GM12878 (cell line): ENCODE measurements at regions not wholly inside any gene's neighbourhood (a gene's known extent, or its start where the extent isn't known, plus 50 kb on each side); places are given as distances from the start of the nearest gene placed in this dataset.
A peak's percentile ranks its signal among the peaks of the same experiment; 100 is the strongest.

Source experiments
- ATAC-seq: fragments of 200-7000 bp; cut with Tn5 transposase; 3 replicates; pipeline ENCODE4 v1.9.1; 2020; ENCODE audit warnings: mild to moderate bottlenecking, moderate library complexity
- BruUV-seq: library from RNA; stranded (reverse); fragments of 400-500 nt; replicated peaks from 2 replicates; lab custom pipeline; 2021; lab: Mats Ljungman, UMichigan
- CTCF ChIA-PET: fragments of 300-600 bp; sonication (Branson Sonifier 250); formaldehyde crosslinking; extraction: SDS; loops from one replicate; lab custom pipeline; 2021; ENCODE audit warnings: inconsistent platforms; lab: Yijun Ruan, JAX
- POLR2A ChIA-PET: fragments of 350-600 bp; formaldehyde crosslinking; extraction: SDS; loops from one replicate; lab custom pipeline; 2021; ENCODE audit warnings: inconsistent platforms; lab: Charles Lee
- RAD21 ChIA-PET: fragments of 300-600 bp; sonication (Branson Sonifier 250); formaldehyde crosslinking; loops from one replicate; lab custom pipeline; 2023; ENCODE audit warnings: antibody characterized with exemption; ENCODE audit not compliant: unreplicated experiment; lab: Charles Lee
- SMC1A ChIA-PET: fragments of 300-600 bp; sonication (Branson Sonifier 250); formaldehyde crosslinking; loops from one replicate; lab custom pipeline; 2023; ENCODE audit not compliant: unreplicated experiment, uncharacterized antibody; lab: Charles Lee
- DNase-seq: peaks from one replicate; pipeline ENCODE4 v3.0.0-alpha.2; 2011; ENCODE audit warnings: low read depth, low spot score
- FAIRE-seq: peaks from 3 replicates; lab custom pipeline; 2011; peaks lifted over from hg19 to GRCh38; lab: Jason Lieb, UNC
- H2AFZ ChIP-seq: 2 replicates; pipeline ENCODE4 v1.6.0; 2011; ENCODE audit warnings: low read depth, low read length, control low read depth; ENCODE audit not compliant: control insufficient read depth
- H3K27ac ChIP-seq: 2 replicates; pipeline ENCODE4 v1.5.1; 2011; ENCODE audit warnings: control low read depth; ENCODE audit not compliant: control insufficient read depth, insufficient read depth
- H3K27me3 ChIP-seq, 2 experiments: replicated peaks in 1 of 2; 2 replicates each; pipeline versions ENCODE4 v1.6.0 to v1.6.1; 2011; ENCODE audit warnings: low read length in 1 of 2; ENCODE audit not compliant: control insufficient read depth in 2 of 2, insufficient read depth in 2 of 2
- H3K36me3 ChIP-seq, 2 experiments: 2 replicates each; pipeline ENCODE4 v1.5.1; 2011; ENCODE audit warnings: low read length in 1 of 2; ENCODE audit not compliant: control insufficient read depth in 2 of 2, insufficient read depth in 2 of 2
- H3K4me1 ChIP-seq: 2 replicates; pipeline ENCODE4 v1.6.1; 2011; ENCODE audit warnings: mild to moderate bottlenecking, low read length, moderate library complexity, mixed read lengths; ENCODE audit not compliant: control insufficient read depth, insufficient read depth
- H3K4me2 ChIP-seq: 2 replicates; pipeline ENCODE4 v1.6.0; 2011; ENCODE audit warnings: control low read depth; ENCODE audit not compliant: control insufficient read depth, insufficient read depth
- H3K4me3 ChIP-seq: fragments of 200-600 bp; sonication (generic); 2 replicates; pipeline ENCODE4 v1.5.1; 2016
- H3K79me2 ChIP-seq: 2 replicates; pipeline ENCODE4 v1.6.0; 2011; ENCODE audit warnings: low read length; ENCODE audit not compliant: control insufficient read depth, insufficient read depth
- H3K9ac ChIP-seq: 2 replicates; pipeline ENCODE4 v1.8.0; 2011; ENCODE audit warnings: low read length, control low read depth, mixed read lengths; ENCODE audit not compliant: control insufficient read depth, insufficient read depth
- H3K9me3 ChIP-seq: replicated peaks from 3 replicates; pipeline ENCODE4 v1.5.1; 2011; ENCODE audit warnings: mild to moderate bottlenecking, low read length; ENCODE audit not compliant: control insufficient read depth, insufficient read depth
- H4K20me1 ChIP-seq: 2 replicates; pipeline ENCODE4 v1.6.0; 2011; ENCODE audit not compliant: control insufficient read depth, insufficient read depth
- BCL11A ChIP-seq: IDR thresholded peaks from 2 replicates; pipeline ENCODE4 v1.6.1; 2011; ENCODE audit warnings: low read depth, low read length
- BRCA1 ChIP-seq: IDR thresholded peaks from 2 replicates; pipeline ENCODE4 v1.6.1; 2011; ENCODE audit warnings: low read depth, low read length, improper control_type of control experiment
- CBFB ChIP-seq: IDR thresholded peaks from 2 replicates; pipeline ENCODE4 v1.6.1; 2016; ENCODE audit warnings: antibody characterized with exemption, low read depth
- CHD2 ChIP-seq: IDR thresholded peaks from 2 replicates; pipeline ENCODE4 v1.6.1; 2011; ENCODE audit warnings: low read depth, low read length, improper control_type of control experiment, borderline replicate concordance
- EED ChIP-seq: sonication (generic); IDR thresholded peaks from 2 replicates; pipeline ENCODE4 v1.6.1; 2016; ENCODE audit warnings: antibody characterized with exemption, low read depth
- EP300 ChIP-seq, 2 experiments: fragments of 150-350 bp in 1 of 2; IDR thresholded peaks; 2 replicates each; pipeline ENCODE4 v1.6.1; 2011 to 2012; ENCODE audit warnings: low read depth in 2 of 2, low read length in 2 of 2, borderline replicate concordance in 1 of 2, improper control_type of control experiment in 1 of 2, inconsistent platforms in 1 of 2; ENCODE audit not compliant: control insufficient read depth in 1 of 2
- FOXK2 ChIP-seq: fragments of 450-650 bp; IDR thresholded peaks from 2 replicates; pipeline ENCODE4 v1.6.1; 2017; ENCODE audit warnings: mild to moderate bottlenecking, moderate library complexity
- HDAC6 ChIP-seq: fragments of 200-600 bp; sonication (generic); IDR thresholded peaks from one replicate; pipeline ENCODE4 v1.8.0; 2017; ENCODE audit warnings: antibody characterized with exemption; ENCODE audit not compliant: unreplicated experiment
- JUND ChIP-seq: IDR thresholded peaks from 2 replicates; pipeline ENCODE4 v1.6.1; 2012; ENCODE audit warnings: low read depth, mild to moderate bottlenecking, low read length, improper control_type of control experiment, moderate library complexity
- NR2F1 ChIP-seq: fragments of 450-650 bp; conservative IDR thresholded peaks from 2 replicates; pipeline ENCODE4 v1.6.1; 2017; ENCODE audit warnings: mild to moderate bottlenecking
- RCOR1 ChIP-seq: conservative IDR thresholded peaks from 2 replicates; pipeline ENCODE4 v1.6.1; 2012; ENCODE audit warnings: low read depth, low read length, improper control_type of control experiment
- SMAD5 ChIP-seq: IDR thresholded peaks from 2 replicates; pipeline ENCODE4 v1.6.1; 2016; ENCODE audit warnings: antibody characterized with exemption, low read depth
- SRF ChIP-seq, 2 experiments: IDR thresholded peaks; 2 replicates each; pipeline ENCODE4 v1.6.1; 2011; ENCODE audit warnings: low read depth in 2 of 2, low read length in 2 of 2, mild to moderate bottlenecking in 1 of 2, moderate library complexity in 1 of 2
- SUZ12 ChIP-seq: fragments of 200-600 bp; sonication (generic); IDR thresholded peaks from one replicate; pipeline ENCODE4 v1.6.1; 2018; ENCODE audit warnings: antibody characterized with exemption, mild to moderate bottlenecking; ENCODE audit not compliant: unreplicated experiment
- ZBED1 ChIP-seq: IDR thresholded peaks from 2 replicates; pipeline ENCODE4 v1.6.1; 2016; ENCODE audit warnings: borderline replicate concordance
- WGBS: methylation state at CpG from one replicate; pipeline ENCODE4 v1.1.6; 2016; ENCODE audit warnings: low lambda C conversion rate; ENCODE audit not compliant: insufficient replicate concordance, insufficient coverage; ENCODE audit errors: missing lambda C conversion rate; 5-methylcytosine and 5-hydroxymethylcytosine counted together
- in situ Hi-C: fragments of 300-500 bp; cut with MboI; formaldehyde crosslinking; loops from 9 replicates; pipeline ENCODE4 v1.14.3; 2018; ENCODE audit warnings: mixed read lengths
- intact Hi-C: fragments of 100-400 bp; cut with micrococcal nuclease; formaldehyde crosslinking; loops from one replicate; pipeline ENCODE4 v1.14.2; 2022; ENCODE audit not compliant: unreplicated experiment
- TF ChIP-seq, protein P1 (sequence below): fragments of 150-350 bp; IDR thresholded peaks from 2 replicates; pipeline ENCODE4 v1.6.1; 2014; ENCODE audit warnings: mild to moderate bottlenecking, low read depth, low read length
- TF ChIP-seq, protein P2 (sequence below): IDR thresholded peaks from 2 replicates; pipeline ENCODE4 v1.6.1; 2011; ENCODE audit warnings: mild to moderate bottlenecking, low read depth, low read length, moderate library complexity; ENCODE audit not compliant: insufficient replicate concordance

DNA sequence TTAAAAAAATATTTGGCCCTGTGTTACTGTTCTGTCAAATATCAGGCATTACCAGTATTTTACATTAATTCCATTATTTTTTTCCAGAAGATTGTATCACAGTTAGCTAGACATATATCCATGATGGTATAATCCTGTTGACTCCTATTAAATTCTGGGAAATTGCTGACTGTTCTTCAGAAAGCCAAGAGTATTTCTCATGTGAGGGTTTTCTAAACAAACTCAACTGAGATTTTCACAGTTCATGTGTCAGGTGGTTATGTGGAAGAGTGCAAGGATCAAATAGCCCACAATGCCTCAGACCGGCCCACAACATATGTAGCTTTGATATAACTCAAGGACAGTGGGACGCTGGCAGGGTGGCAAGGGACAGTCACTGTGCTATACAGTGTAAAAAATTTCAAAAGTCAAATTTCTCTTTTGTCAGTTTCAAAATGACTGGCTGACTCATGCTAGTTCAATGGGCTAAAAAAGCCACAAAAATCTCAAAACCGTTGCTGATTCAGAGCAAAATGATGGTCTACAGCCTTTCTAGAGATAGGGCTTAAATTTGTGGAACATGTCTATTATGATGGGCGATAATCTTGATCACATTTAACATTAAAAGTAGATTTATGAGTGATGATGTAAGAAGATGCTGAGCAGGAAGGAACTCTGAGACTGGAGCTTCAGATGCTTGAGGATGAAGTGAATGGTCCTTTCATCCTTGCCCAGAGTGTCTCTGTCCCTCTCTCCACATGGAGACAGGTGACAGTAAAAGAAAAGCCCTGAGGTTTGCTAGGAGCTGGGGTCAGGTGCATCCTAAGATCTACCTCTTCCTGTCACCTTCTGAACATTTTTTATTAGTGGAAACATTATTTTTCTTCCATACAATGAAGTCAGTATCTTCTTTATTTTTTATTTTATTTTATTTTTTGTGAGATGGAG, 175.8 kb upstream of the PIEZO2 start (continued):
- TF ChIP-seq EP300 (IDR thresholded peaks at IDR 0.05; ENCODE audit: borderline replicate concordance in 1 of 2, control insufficient read depth in 1 of 2, low read depth in 2 of 2, low read length in 2 of 2) (peak in 1 of 2 experiments; percentile 49; a peak in 1 of 4 replicates), FOXK2 (no peak), NR2F1 (no peak), BCL11A (no peak), CBFB (0 out of 2 replicates have a peak, but pooled peaks have one; percentile 19), JUND (peak; percentile 81), SMAD5 (no peak), ZBED1 (no peak), HDAC6 (no peak)
- TF ChIP-seq, protein P1, sequence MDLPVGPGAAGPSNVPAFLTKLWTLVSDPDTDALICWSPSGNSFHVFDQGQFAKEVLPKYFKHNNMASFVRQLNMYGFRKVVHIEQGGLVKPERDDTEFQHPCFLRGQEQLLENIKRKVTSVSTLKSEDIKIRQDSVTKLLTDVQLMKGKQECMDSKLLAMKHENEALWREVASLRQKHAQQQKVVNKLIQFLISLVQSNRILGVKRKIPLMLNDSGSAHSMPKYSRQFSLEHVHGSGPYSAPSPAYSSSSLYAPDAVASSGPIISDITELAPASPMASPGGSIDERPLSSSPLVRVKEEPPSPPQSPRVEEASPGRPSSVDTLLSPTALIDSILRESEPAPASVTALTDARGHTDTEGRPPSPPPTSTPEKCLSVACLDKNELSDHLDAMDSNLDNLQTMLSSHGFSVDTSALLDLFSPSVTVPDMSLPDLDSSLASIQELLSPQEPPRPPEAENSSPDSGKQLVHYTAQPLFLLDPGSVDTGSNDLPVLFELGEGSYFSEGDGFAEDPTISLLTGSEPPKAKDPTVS = no peak

DNA sequence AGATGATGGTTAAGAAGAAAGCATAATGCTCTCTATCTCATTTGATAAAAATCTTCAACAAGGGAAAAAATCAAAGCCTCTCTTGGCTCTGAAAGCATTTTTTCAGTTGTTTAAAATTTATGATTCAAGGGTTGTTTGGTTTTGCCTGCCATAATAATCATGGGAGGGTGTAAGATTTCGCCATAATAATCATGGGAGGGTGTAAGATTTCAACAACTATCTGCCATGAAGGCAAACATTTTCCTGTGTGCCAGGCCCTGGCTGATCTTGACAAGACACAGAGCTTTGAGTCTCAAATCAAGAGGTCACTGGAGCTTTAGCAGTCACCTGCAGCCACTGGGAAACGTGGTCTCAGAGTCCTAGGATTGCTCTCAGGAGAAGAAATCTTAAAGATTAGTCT, 175.1 kb upstream of the PIEZO2 start:
- H3K36me3 ChIP-seq = no peaks in the 10 kb centered on the region
- no peak overlapping the region for H3K4me3 ChIP-seq
- intact Hi-C loops = no loop called here
- H3K4me2 ChIP-seq = no peak overlapping the region
- peaks cover 17% of the 10 kb centered on the region for H3K4me1 ChIP-seq
- POLR2A ChIA-PET = no interaction called here
- no peak overlapping the region for H3K27ac ChIP-seq
- RAD21 ChIA-PET = interaction anchor here (0.8 kb wide), 1 partner anchor 31 kb away, joined by 3 read pairs; no protein-coding TSS in a partner anchor
- in situ Hi-C loops = no loop called here
- H3K27me3 ChIP-seq = no peaks in the 10 kb centered on the region
- no peak overlapping the region for H2AFZ ChIP-seq
- CTCF ChIA-PET = interaction anchor here (1.0 to 3.0 kb wide), 4 partner anchors 13 to 194 kb away, joined by 3 to 12 read pairs (median 3); no protein-coding TSS in a partner anchor
- ATAC-seq (no peak), FAIRE-seq (no peak), DNase-seq (no peak)
- no peaks in the 10 kb centered on the region for H4K20me1 ChIP-seq
- WGBS = 0% methylated on average over 2 of the region's 2 CpGs
- H3K9ac ChIP-seq = no peak overlapping the region
- TF ChIP-seq SRF (IDR thresholded peaks at IDR 0.05; ENCODE audit: low read depth in 2 of 2, low read length in 2 of 2) (no peak), SUZ12 (no peak), BRCA1 (no peak), EED (no peak), ZBED1 (no peak), RCOR1 (no peak), CHD2 (no peak)
- TF ChIP-seq, protein P2, sequence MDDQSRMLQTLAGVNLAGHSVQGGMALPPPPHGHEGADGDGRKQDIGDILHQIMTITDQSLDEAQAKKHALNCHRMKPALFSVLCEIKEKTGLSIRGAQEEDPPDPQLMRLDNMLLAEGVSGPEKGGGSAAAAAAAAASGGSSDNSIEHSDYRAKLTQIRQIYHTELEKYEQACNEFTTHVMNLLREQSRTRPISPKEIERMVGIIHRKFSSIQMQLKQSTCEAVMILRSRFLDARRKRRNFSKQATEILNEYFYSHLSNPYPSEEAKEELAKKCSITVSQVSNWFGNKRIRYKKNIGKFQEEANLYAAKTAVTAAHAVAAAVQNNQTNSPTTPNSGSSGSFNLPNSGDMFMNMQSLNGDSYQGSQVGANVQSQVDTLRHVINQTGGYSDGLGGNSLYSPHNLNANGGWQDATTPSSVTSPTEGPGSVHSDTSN = no peak
- H3K79me2 ChIP-seq = no peaks in the 10 kb centered on the region
- SMC1A ChIA-PET = interaction anchor here (0.9 to 2.3 kb wide), 4 partner anchors 14 to 1712 kb away, joined by 3 to 6 read pairs (median 4); no protein-coding TSS in a partner anchor
- BruUV-seq = no TSS peak
- no peaks in the 10 kb centered on the region; the same call in 1 of the 3 replicates for H3K9me3 ChIP-seq
